Neural cell (in vitro differentiated cells): ENCODE measurements at regions not wholly inside any gene's neighbourhood (a gene's known extent, or its start where the extent isn't known, plus 50 kb on each side); places are given as distances from the start of the nearest gene placed in this dataset.

Experiments
- H2AFZ ChIP-seq: fragments of 200-600, 300-800 bp; sonication (generic), shearing (Covaris generic); 2 replicates; pipeline ENCODE4 v1.6.0; 2014; ENCODE audit warnings: low read depth, mild to moderate bottlenecking, antibody characterized with exemption, low read length, moderate library complexity
- H3F3A ChIP-seq: fragments of 200-600 bp; shearing (Covaris generic); 2 replicates; pipeline ENCODE4 v1.6.1; 2016; ENCODE audit warnings: mild to moderate bottlenecking, moderate library complexity, mixed read lengths, antibody characterized with exemption, low read length; ENCODE audit not compliant: insufficient read depth, poor library complexity, severe bottlenecking
- H3K27ac ChIP-seq: fragments of 200-600, 300-800 bp; sonication (generic), shearing (Covaris generic); 2 replicates; pipeline ENCODE4 v1.5.1; 2014; ENCODE audit warnings: mild to moderate bottlenecking, low read length, moderate library complexity
- H3K27me3 ChIP-seq: fragments of 300-800, 200-600 bp; sonication (generic), shearing (Covaris generic); 2 replicates; pipeline ENCODE4 v1.6.0; 2014; ENCODE audit warnings: mild to moderate bottlenecking, low read depth, low read length, moderate library complexity; ENCODE audit not compliant: insufficient read depth
- H3K36me3 ChIP-seq: fragments of 300-800, 200-600 bp; sonication (generic), shearing (Covaris generic); 2 replicates; pipeline ENCODE4 v1.5.1; 2014; ENCODE audit warnings: mild to moderate bottlenecking, antibody characterized with exemption, low read length, moderate library complexity; ENCODE audit not compliant: insufficient read depth
- H3K4me2 ChIP-seq: fragments of 300-800, 200-600 bp; sonication (generic), shearing (Covaris generic); 2 replicates; pipeline ENCODE4 v1.6.0; 2014; ENCODE audit warnings: mild to moderate bottlenecking, low read length
- H3K4me3 ChIP-seq: fragments of 300-800, 200-600 bp; sonication (generic), shearing (Covaris generic); 2 replicates; pipeline ENCODE4 v1.5.1; 2014; ENCODE audit warnings: mild to moderate bottlenecking, low read length, moderate library complexity
- H3K79me2 ChIP-seq: fragments of 200-600 bp; shearing (Covaris generic); replicated peaks from 2 replicates; pipeline ENCODE4 v1.6.0; 2014; ENCODE audit warnings: mild to moderate bottlenecking, low read length, moderate library complexity; ENCODE audit not compliant: insufficient read depth
- H3K9ac ChIP-seq: fragments of 300-800, 200-600 bp; sonication (generic), shearing (Covaris generic); 2 replicates; pipeline ENCODE4 v1.6.1; 2016; ENCODE audit warnings: mild to moderate bottlenecking, low read length, mixed read lengths
- H3K9me2 ChIP-seq: fragments of 200-600 bp; shearing (Covaris generic); 2 replicates; pipeline ENCODE4 v1.6.1; 2016; ENCODE audit warnings: mild to moderate bottlenecking, low read length, mixed read lengths; ENCODE audit not compliant: insufficient read depth
- H3K9me3 ChIP-seq: fragments of 200-600, 300-800 bp; sonication (generic), shearing (Covaris generic); 2 replicates; pipeline ENCODE4 v1.6.1; 2016; ENCODE audit warnings: mild to moderate bottlenecking, mixed run types, low read length, moderate library complexity, mixed read lengths
- H4K20me1 ChIP-seq: fragments of 200-600 bp; shearing (Covaris generic); 2 replicates; pipeline ENCODE4 v1.6.1; 2016; ENCODE audit warnings: mild to moderate bottlenecking, mixed run types; ENCODE audit not compliant: insufficient read depth
- CTCF ChIP-seq: fragments of 450-650 bp; IDR thresholded peaks from 2 replicates; pipeline ENCODE4 v1.5.1; 2014; ENCODE audit warnings: antibody characterized with exemption, mild to moderate bottlenecking, moderate library complexity; ENCODE audit not compliant: poor library complexity, severe bottlenecking
- EP300 ChIP-seq: fragments of 450-650 bp; conservative IDR thresholded peaks from 2 replicates; pipeline ENCODE4 v1.6.1; 2014; ENCODE audit warnings: antibody characterized with exemption, mild to moderate bottlenecking, moderate library complexity; ENCODE audit not compliant: poor library complexity, severe bottlenecking
- EZH2 ChIP-seq: fragments of 200-600, 300-800 bp; shearing (Covaris generic), sonication (generic); IDR thresholded peaks from 2 replicates; pipeline ENCODE4 v1.6.1; 2014; ENCODE audit warnings: antibody characterized with exemption, low read length, borderline replicate concordance, mild to moderate bottlenecking; ENCODE audit not compliant: insufficient read depth, poor library complexity, severe bottlenecking
- MXI1 ChIP-seq: fragments of 450-650 bp; conservative IDR thresholded peaks from 2 replicates; pipeline ENCODE4 v1.6.1; 2014; ENCODE audit warnings: antibody characterized with exemption, mild to moderate bottlenecking; ENCODE audit not compliant: poor library complexity, severe bottlenecking
- POLR2AphosphoS5 ChIP-seq: IDR thresholded peaks from 2 replicates; pipeline ENCODE4 v1.6.1; 2012
- RAD21 ChIP-seq: fragments of 450-650 bp; conservative IDR thresholded peaks from 2 replicates; pipeline ENCODE4 v1.6.1; 2014; ENCODE audit warnings: antibody characterized with exemption, mild to moderate bottlenecking, moderate library complexity
- REST ChIP-seq: IDR thresholded peaks from 2 replicates; pipeline ENCODE4 v1.6.1; 2012; ENCODE audit warnings: borderline replicate concordance
- SMC3 ChIP-seq: fragments of 450-650 bp; conservative IDR thresholded peaks from 2 replicates; pipeline ENCODE4 v1.6.1; 2014; ENCODE audit warnings: antibody characterized with exemption, mild to moderate bottlenecking, moderate library complexity; ENCODE audit not compliant: poor library complexity
- TAF1 ChIP-seq: IDR thresholded peaks from 2 replicates; pipeline ENCODE4 v1.6.1; 2012; ENCODE audit warnings: low read depth

GRCh38 chr5:38667499-38667776 is 111.0 kb upstream of the LIFR start:
- Histone ChIP-seq H3K27ac (no peak overlapping the region), H3K4me2 (no peak overlapping the region)
- TF ChIP-seq EP300 (no peak), TAF1 (no peak), SMC3 (no peak), POLR2AphosphoS5 (no peak), CTCF (no peak), REST (no peak), RAD21 (no peak), MXI1 (no peak), EZH2 (no peak)

GRCh38 chr5:38669361-38669880 is 113.0 kb upstream of the LIFR start:
- H3K9ac ChIP-seq: no peak overlapping the region
- H3K36me3 ChIP-seq: no peaks in the 10 kb centered on the region
- TF ChIP-seq EP300 (no peak), SMC3 (no peak), CTCF (no peak), MXI1 (no peak), TAF1 (no peak), EZH2 (no peak), REST (no peak), RAD21 (no peak), POLR2AphosphoS5 (no peak)
- no peaks in the 10 kb centered on the region for H3K79me2 ChIP-seq
- no peaks in the 10 kb centered on the region for H3F3A ChIP-seq
- no peak overlapping the region for H2AFZ ChIP-seq
- H3K27me3 ChIP-seq: no peaks in the 10 kb centered on the region
- H4K20me1 ChIP-seq: no peaks in the 10 kb centered on the region
- no peak overlapping the region for H3K4me3 ChIP-seq
- H3K27ac ChIP-seq: no peak overlapping the region
- H3K4me2 ChIP-seq: no peak overlapping the region
- H3K9me3 ChIP-seq: no peaks in the 10 kb centered on the region
- no peaks in the 10 kb centered on the region for H3K9me2 ChIP-seq

More at GRCh38 chr5:38667499-38667776, 111.0 kb upstream of the LIFR start:
- H3K9me2 ChIP-seq: no peaks in the 10 kb centered on the region
- no peak overlapping the region for H2AFZ ChIP-seq
- H3K79me2 ChIP-seq: no peaks in the 10 kb centered on the region
- no peaks in the 10 kb centered on the region for H4K20me1 ChIP-seq
- H3K4me3 ChIP-seq: no peak overlapping the region
- H3K9ac ChIP-seq: no peak overlapping the region
- H3K9me3 ChIP-seq: no peaks in the 10 kb centered on the region
- no peaks in the 10 kb centered on the region for H3K27me3 ChIP-seq
- no peaks in the 10 kb centered on the region for H3K36me3 ChIP-seq
- H3F3A ChIP-seq: no peaks in the 10 kb centered on the region
